HG03060 (cell line): ENCODE measurements at regions not wholly inside any gene's neighbourhood (a gene's known extent, or its start where the extent isn't known, plus 50 kb on each side); places are given as distances from the start of the nearest gene placed in this dataset.

ENCODE experiments used
- ATAC-seq: cut with Tn5 transposase; IDR thresholded peaks from one replicate; pipeline ENCODE4 v1.9.1; 2021; ENCODE audit warnings: low read depth, moderate number of reproducible peaks; ENCODE audit not compliant: unreplicated experiment

DNA sequence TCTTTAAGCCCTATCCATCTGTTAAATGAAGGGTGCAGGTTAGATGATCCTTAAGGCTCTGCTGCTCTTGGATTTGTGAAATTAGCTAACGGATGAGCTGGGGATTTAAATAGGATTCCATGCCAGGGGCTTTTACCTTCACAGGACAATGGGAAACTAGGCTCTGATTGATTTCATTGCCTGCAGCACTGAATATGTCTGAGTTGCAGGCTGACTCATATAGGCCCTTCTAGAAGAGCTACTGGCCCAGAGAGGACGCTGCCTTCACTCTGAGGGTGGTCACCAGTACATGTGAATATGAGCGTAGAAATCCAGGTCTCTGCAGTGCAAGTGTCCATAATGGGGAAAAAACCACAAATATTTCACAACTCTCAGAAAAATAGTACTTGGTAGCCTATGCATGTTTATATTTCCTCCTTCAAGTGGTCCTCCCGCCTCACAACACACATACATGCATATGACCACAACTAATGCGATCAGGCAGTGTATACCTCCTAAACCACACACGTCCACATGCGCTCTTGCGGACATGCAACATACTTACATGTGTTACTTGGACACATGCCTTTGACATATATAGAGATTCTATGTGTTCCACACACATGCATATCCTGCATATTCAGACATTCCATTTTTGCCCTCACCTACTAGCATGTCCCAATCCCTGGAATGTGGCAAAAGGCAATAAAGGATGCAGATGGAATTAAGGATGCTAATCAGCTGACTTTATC is 233.8 kb upstream of the JUN start:
- ATAC-seq: no peak

DNA sequence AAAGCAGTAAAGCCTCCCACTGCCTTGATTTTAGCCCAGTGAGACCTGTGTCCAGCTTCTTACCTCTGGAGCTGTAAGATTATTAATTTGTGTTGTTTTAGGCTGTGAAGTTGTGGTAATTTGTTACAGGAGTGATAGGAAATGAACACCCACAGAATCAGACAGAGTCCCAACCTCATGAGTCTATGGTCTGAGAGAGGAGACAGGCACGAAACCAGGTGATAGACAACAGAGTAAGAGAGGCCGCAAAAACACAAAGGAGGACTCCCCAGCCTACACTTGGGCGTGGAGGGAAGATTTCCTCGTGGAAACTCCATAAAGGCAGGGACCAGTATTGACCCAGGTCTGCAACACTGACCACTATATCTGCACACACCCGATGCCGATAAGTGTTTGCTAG is 234.6 kb upstream of the JUN start:
- no peak for ATAC-seq

DNA sequence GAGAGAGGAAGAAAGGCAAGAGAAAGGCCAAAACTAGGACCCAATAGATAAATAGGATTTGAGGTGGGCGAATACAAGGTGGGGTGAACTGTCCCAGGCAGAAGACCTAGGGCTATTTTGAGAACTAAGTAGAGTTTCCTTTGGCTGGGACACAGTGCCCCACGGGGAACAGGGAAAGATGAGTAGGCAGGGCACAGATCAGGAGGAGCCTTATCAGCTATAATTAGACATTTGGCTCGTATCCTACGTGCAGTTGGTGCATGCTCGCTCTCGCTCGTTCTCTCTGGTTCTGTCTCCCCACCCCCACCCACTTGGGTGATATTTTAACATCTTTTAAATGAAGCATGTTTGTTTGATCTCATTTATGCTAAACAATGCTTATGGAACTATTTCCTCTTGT is 235.0 kb upstream of the JUN start:
- no peak for ATAC-seq

DNA sequence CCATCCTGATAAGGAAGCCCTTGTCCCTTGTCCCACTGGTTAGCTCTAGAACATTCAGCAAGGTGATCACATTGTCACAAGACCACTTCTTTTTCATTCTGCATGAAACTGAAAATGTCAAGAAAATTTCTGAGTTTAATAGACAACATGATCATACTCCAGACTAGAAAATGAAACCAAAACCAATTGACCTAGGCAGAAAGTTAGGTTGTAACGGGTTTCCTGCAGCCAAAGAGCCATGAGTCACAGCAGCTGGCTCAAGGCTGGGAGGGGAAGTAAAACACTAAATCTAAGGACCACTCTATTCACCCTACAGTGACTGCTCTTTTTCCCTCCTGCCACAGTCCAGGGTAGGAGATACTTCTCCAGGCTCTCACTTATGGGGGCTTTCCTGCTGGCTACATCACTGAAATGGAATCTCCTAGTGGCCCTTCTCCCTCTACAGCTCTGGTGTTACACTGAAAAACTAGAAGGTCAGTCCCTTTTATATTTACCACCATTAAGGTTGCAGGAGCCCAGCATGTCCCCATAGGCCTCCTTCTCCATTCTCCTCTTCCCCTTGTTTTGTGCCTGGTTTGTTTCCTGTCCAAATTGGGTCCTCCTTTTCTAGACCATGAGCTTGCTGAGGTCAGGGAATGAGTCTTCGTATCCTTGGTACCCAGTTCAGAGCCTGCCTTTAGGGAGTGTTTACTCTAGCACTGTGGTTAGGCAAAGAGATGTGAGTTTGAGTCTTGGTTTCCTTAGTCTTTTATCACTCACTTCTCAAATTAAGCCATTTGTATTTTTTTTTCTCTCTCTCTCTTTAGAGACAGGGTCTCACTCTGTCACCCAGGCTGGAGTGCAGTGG is 236.5 kb upstream of the JUN start:
- ATAC-seq: peak; percentile 98

DNA sequence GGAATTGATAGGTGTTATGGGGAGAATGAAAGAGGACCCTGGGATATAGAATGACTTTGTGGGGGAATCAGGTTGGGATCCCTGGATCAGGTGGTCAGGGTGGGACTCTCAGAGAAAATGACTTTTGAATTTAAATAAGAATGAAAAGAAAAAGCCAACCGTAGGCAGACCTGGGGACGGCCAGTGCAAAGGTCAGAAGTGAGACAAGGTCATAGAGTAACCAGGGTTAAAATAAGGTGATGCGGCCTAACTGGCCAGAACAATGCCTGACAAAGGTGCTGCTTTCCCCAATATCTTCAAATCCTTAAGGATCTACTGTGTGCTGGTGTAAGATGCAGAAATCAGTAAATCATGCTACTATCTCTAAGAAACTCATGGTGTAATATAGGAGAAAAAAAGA is 238.4 kb upstream of the JUN start:
- ATAC-seq: no peak

DNA sequence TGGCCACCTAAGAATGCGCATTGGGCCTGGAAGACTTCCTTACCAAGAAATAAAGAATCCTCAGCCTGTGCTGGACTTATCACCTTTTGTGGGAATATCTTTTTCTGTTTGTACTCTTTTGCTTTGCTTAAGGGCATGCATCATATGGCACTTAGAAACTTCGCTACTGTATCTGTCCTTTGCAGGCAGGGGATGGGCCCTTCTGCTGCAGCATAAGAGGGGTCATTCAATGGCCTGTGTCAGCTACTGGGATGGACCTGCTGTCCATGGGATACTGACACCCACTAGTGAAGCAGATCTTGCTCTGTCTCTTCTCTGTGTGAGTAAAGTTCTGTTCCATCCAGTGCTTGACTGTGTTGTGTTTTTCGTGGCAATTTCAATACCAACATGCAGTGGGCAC is 239.0 kb upstream of the JUN start:
- no peak for ATAC-seq

DNA sequence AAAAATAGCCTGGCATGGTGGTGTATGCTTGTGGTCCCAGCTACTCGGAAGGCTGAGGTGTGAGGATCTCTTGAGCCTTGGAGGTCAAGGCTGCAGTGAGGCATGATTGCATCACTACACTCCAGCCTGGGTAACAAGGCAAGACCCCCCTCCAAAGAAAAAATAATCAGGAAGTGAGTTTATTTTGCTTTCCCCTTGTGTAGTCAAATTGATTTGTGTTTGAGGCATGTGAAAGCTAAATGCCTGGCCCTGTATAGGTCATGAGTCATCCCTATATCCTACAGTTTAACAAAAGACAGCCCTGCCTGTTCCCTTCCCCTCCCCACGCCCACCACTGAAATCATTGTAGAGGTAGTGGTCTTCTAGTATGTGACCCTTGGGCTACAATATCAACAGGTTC is 241.4 kb upstream of the JUN start:
- no peak for ATAC-seq

DNA sequence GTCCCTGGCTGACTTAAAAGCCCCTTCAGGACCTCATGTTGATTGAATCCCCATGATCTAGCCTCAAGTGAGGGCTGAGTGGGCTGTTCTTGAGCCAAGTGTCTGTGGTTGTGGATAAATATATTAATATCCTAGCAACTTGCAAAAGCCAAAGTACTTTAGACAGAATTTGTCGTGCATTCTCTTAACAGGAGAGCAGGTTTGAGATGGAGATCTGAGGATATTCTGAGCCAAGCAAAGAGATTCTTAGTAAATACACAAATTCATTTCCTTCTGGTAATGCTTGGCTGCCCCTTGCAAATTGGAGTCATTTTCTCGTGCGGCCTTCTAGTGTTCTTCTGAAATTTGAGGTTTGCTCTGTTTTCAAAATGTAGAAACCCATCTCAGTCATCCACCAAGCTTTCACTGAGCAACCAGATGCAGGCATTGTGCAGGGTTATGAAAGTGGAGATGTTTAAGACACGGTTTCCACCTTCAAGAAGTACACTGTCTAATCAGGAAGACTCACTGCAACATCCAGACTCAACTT is 242.1 kb upstream of the JUN start:
- peak; percentile 66 for ATAC-seq

DNA sequence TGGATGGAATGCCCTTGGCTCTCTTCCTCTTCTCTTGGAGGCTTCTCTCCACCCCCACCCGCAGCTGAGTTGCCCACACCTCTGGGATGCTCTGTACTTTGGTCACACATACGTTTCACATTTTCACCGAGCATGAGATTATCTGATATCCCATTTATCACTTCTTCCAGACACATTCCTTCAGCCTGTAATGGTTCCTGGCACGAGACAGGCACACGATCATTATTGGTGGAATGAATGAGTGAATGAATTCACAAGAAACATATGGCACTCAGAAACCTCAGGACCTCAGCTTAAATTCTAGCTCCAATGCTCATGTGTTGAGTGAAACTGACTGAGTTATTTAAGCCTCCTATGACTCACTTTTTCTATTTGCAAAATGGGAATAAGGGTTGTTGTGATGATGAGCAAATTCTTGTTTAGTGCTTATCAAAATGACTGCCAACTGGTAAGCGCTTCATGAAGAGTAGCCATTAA is 242.7 kb upstream of the JUN start:
- peak; percentile 13 for ATAC-seq

DNA sequence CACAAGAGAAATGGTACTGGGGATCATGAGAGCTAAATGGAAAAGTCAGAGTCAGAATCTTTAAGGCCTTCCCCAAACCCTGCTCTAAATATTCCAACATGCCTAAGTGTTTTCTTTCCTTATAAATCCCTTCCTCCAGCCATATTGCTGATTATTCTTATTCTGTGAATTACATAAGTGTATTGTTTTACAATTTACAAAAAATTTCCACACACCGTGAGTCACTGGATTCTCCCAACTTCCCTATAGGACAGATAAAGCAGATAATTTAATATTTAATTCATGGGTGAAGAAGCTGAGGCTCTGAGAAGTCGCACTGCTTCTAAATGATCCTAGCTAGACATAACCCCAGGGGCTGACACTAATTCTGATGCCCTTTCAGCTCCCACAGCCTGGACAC is 243.3 kb upstream of the JUN start:
- ATAC-seq: no peak

DNA sequence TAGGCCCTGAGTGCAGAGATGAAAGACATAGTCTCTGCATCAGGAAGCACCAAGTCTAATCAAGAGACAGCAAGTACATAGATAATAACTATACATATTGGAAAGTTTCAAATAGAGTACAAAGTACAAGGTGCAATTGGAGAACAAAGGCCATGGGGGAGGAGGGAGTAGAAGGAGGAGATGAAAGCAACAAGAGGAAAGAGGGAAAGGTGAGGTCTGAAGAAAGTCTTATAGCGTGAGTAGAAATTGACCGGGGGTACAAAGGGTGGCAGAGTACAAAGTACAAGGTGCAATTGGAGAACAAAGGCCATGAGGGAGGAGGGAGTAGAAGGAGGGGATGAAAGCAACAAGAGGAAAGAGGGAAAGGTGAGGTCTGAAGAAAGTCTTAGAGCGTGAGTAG is 244.2 kb upstream of the JUN start:
- no peak for ATAC-seq

DNA sequence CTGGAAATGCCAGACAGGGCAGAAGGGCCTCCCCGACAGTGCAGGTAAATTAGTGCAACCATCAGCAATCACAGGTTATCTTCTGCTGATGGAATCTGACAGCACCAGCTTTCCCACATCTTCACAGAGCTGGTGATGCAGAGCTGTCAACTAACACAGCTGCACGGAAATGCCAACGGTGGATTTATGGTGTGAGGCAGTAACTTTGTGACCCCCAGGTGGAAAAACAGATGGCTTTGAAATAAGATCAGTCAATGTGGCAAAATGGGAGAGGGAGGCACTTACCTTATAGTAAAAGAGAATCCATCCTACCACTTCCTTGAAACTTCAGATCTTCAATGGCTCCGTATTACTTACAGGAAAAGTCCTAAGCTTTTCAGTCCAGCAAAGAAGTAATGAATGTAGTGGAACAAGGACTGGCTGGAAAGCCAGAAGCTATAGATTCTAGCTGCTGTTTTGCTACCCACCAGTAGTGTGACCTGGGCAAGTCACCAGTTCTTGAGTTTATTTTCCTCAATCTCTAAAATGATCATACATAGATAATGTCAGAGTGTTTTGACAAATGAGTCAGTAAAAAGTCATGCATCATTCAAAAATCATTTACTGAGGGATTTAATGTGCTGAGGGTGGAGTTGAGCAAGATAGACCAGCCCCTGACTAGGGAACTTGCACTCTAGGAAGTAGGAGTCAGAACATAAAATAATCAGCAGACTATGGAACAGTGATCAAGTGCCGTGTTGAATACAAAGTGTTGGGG is 245.7 kb upstream of the JUN start:
- no peak for ATAC-seq

DNA sequence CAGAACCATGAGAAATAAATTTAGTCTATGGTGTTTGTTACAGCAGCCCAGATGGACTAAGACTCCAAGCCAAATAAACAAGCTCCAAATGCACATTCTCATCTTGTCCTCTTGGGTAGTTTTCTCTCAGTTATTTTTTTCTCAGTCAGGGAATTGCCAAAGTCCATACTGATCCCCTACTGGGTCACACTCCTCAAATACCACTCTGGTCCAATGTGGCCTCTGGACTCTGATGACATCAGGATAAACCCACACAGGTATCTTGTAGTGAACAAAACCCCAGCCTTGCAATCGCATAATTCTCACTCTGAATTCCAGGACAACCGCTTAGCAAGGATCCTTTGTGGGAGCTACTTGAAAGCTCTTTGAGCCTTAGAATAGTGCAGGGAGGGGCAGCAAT is 248.4 kb upstream of the JUN start:
- ATAC-seq: no peak

DNA sequence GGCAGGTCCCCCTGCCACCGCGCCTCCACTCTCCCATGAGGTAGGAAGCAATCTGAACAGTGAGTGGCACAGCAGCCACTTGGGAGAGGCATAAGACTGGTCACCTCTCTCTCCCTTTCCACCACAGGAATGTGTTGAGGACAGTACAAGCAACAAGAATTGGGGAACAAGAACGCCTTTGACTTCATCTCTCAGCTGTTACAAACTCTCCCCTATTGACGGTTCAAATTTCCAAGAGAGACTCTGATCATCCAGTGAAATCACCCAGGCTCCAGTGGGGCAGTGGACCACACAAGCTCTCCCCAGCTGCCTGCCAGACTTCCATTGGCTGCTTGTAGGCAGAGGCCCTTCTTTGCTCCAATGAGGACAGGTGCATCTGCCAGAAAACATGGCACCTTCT is 249.9 kb upstream of the JUN start:
- ATAC-seq: no peak

DNA sequence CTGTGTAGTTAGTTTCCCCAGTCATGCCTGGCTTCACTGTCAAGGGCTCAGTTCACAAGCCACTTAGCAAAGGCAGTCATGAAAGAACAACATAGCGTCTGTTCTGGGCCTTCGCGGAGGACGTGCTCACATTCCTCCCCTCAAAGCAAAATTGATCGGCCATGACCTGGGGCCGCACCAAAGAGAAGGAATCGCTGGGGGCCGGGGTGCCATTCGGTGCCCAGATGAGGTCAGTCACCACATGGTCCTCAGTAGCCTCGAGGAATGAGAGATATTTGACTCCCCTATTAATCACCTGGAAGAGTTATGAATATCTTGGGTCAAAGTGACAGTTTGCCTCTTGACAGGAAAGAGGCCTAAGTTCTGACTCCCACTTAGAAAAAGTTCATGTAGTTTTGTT is 251.1 kb upstream of the JUN start:
- ATAC-seq: no peak

DNA sequence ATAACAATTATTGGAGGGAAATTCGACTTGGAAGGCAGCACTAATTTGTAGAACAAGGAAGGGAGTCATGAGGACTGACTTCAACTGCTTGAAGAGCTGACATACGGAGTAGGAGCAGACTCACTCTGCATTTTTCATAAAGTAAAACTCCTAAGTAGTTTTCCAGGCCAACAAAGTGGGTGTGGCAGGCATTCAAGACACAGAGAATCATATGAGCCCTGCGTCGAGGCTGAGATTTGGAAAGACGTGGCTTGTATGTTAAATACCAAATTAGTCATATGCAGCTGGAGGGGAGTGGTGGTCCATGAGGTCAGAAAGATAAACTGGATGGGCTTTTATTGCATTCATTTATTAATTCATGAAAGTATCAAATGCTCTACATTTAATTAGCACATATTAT is 255.7 kb upstream of the JUN start:
- ATAC-seq: no peak

DNA sequence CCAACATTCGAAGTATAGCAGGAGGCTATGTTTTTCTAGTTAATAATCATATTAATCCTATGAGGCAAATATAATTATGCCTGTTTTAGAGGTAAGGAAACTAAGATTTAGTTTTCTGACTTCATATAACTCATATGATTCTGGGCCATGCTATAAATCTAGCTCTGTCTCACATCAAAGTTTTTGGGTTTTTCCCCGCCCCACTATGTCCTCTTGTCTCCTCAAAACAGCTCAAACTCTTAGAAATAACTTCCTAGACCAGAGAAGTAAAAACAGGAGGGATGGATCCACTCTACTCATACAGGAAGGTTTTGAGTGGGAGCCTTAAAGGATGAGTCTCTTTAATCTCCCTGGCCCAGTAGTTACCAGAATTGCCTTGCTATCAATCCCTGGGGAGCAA is 256.4 kb upstream of the FGGY start:
- ATAC-seq: no peak

DNA sequence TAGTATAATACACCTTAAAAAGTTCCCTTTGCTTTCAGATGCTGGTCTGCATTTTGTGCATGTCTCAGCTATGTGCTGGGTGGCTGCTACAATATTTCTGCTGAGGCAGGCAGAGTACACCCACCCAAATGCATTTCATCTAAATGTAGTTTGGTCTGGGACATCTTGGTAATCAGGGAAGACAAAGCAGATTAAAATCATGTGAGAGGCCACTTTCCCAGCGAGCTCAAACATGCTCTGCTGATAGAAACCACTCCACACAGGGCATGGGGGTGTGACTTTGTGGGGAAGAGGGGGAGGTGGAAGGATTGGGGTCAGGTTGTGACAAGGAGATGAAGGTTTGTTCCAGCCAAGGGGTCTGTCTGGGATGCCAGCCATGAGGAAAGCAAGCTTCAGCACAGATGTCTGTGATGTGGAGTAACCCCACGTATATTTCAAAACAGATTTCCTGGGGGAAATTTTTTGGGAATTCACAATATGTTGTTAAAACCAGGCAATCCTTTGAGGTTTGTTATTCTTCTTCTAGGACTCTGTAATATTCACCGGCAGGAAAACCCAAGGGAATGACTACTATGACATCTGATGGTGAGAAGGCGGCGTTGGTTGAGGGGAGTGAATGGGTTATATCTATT is 255.1 kb upstream of the FGGY start:
- no peak for ATAC-seq

DNA sequence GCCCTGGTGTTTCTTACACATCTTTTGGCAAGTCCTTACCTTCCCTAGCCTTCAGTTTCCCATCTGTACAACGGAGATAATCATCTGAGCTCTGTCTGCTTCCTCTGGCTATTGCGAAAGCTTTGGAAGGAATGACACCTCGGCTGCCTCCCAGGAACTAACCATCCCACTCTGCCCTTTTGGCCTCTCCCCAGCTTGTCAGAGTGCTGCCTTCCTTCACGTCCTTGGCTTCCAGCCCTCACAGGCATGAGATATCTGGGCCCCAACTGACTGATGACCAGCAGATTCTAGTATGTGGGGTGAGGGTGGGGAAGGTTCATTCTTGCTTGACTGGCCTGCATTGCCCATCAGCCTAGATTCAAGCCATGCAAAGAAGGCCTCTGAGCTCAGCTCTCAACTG is 253.1 kb upstream of the FGGY start:
- no peak for ATAC-seq

DNA sequence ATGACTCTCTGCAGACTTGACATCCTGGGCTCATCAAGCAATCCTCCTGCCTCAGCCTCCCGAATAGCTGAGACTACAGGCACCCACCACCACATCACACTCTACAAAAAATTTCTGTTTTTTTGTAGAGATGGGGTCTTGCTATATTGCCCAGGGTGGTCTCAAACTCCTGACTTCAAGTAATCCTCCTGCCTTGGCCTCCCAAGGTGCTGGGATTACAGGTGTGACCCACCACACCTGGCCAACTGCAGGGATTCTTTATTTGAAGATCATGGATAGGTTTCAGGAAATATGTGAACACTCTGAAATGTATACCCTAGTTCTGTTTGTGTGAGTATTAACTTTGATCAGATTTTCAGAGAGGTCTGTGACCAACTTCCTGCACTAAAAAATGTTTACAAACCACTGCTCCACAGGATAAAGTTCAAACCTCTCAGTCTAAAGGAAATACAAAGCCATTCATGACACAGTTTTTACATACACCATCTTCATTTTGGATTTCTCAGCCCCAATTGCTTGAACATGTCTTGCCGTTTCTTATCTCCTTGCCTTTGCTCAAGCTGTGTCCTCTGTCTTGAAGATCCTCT is 252.3 kb upstream of the FGGY start:
- ATAC-seq: no peak
